K562 (cell line): ENCODE measurements at regions not wholly inside any gene's neighbourhood (a gene's known extent, or its start where the extent isn't known, plus 50 kb on each side); places are given as distances from the start of the nearest gene placed in this dataset.

Source experiments
- ATAC-seq: fragments of 200-7000 bp; cut with Tn5 transposase; 3 replicates; pipeline ENCODE4 v1.9.1; 2020; ENCODE audit warnings: moderate library complexity
- BruUV-seq: library from RNA; stranded (reverse); fragments of 400-500 nt; replicated peaks from 2 replicates; lab custom pipeline; 2021; lab: Mats Ljungman, UMichigan
- CTCF ChIA-PET: fragments of 300-600 bp; formaldehyde crosslinking; extraction: SDS; loops from one replicate; lab custom pipeline; 2021; ENCODE audit warnings: low intra/inter-chr PET ratio; lab: Yijun Ruan, JAX
- POLR2A ChIA-PET: fragments of 300-600, 350-650 bp; sonication (Branson Sonifier 250); formaldehyde crosslinking; extraction: SDS; loops from one replicate; lab custom pipeline; 2021; ENCODE audit warnings: antibody characterized with exemption, inconsistent platforms; lab: Yijun Ruan, JAX
- DNase-seq, 4 experiments: peaks; one replicate each; pipeline versions ENCODE4 v3.0.0 to v3.0.0-alpha.2; 2011 to 2018; ENCODE audit warnings: low spot score in 3 of 4, mixed read lengths in 3 of 4; ENCODE audit errors: extremely low read depth in 1 of 4
- FAIRE-seq: peaks from 2 replicates; lab custom pipeline; 2011; peaks lifted over from hg19 to GRCh38; lab: Jason Lieb, UNC
- H2AFZ ChIP-seq: 2 replicates; pipeline ENCODE4 v1.6.0; 2011; ENCODE audit warnings: low read depth, low read length, control low read depth, inconsistent platforms
- H3K27ac ChIP-seq: fragments of 200-600 bp; 3 replicates; pipeline ENCODE4 v1.8.0; 2011; ENCODE audit warnings: low read depth, mild to moderate bottlenecking, control low read depth, inconsistent platforms, low read length, moderate library complexity, mixed read lengths; ENCODE audit errors: extremely low read depth
- H3K27me3 ChIP-seq, 2 experiments: fragments of 300-600 bp in 1 of 2; 2 replicates in 1 of 2; 3 replicates in 1 of 2; pipeline versions ENCODE4 v1.6.0 to v1.8.0; 2011; ENCODE audit warnings: inconsistent platforms in 2 of 2, low read length in 2 of 2, mild to moderate bottlenecking in 1 of 2, mixed read lengths in 1 of 2, moderate library complexity in 1 of 2; ENCODE audit not compliant: control insufficient read depth in 2 of 2, insufficient read depth in 2 of 2
- H3K36me3 ChIP-seq: fragments of 300-600 bp; 3 replicates; pipeline ENCODE4 v1.8.0; 2011; ENCODE audit warnings: mild to moderate bottlenecking, low read length, inconsistent platforms; ENCODE audit not compliant: control insufficient read depth, insufficient read depth
- H3K4me1 ChIP-seq, 2 experiments: fragments of 200-600 bp in 1 of 2; replicated peaks in 1 of 2; 2 replicates in 1 of 2; 3 replicates in 1 of 2; pipeline versions ENCODE4 v1.5.1 to v1.8.0; 2011; ENCODE audit warnings: inconsistent platforms in 2 of 2, low read length in 2 of 2, mild to moderate bottlenecking in 1 of 2, mixed read lengths in 1 of 2, moderate library complexity in 1 of 2; ENCODE audit not compliant: control insufficient read depth in 2 of 2, insufficient read depth in 2 of 2
- H3K4me2 ChIP-seq: 2 replicates; pipeline ENCODE4 v1.6.1; 2011; ENCODE audit warnings: low read length, control low read depth, inconsistent platforms, mixed read lengths; ENCODE audit not compliant: insufficient read depth
- H3K4me3 ChIP-seq: fragments of 200-600 bp; sonication (generic), shearing (Covaris generic); 2 replicates; pipeline ENCODE4 v1.5.1; 2016; ENCODE audit warnings: control low read depth, inconsistent platforms
- H3K79me2 ChIP-seq: fragments of 200-600 bp; 3 replicates; pipeline ENCODE4 v1.8.0; 2011; ENCODE audit warnings: low read length, inconsistent platforms; ENCODE audit not compliant: control insufficient read depth, insufficient read depth
- H3K9ac ChIP-seq, 2 experiments: 2 replicates each; pipeline versions ENCODE4 v1.6.0 to v1.6.1; 2011; ENCODE audit warnings: low read depth in 2 of 2, low read length in 2 of 2, control low read depth in 1 of 2, inconsistent platforms in 1 of 2, mild to moderate bottlenecking in 1 of 2, mixed read lengths in 1 of 2; ENCODE audit not compliant: insufficient read depth in 1 of 2
- H3K9me1 ChIP-seq: one replicate; pipeline ENCODE4 v1.6.0; 2011; ENCODE audit warnings: inconsistent platforms, mild to moderate bottlenecking, low read length, moderate library complexity; ENCODE audit not compliant: control insufficient read depth, insufficient read depth
- H3K9me3 ChIP-seq: replicated peaks from 2 replicates; pipeline ENCODE4 v1.5.1; 2011; ENCODE audit warnings: low read depth, low read length, inconsistent platforms; ENCODE audit not compliant: control insufficient read depth, insufficient read depth
- H4K20me1 ChIP-seq: replicated peaks from 2 replicates; pipeline ENCODE4 v1.6.1; 2011; ENCODE audit warnings: low read length, inconsistent platforms, mixed read lengths; ENCODE audit not compliant: control insufficient read depth, insufficient read depth
- GTF2F1 ChIP-seq: IDR thresholded peaks from 2 replicates; pipeline ENCODE4 v1.6.1; 2011; ENCODE audit warnings: low read depth, low read length, improper control_type of control experiment
- HNRNPL ChIP-seq: fragments of 200-400 bp; formaldehyde crosslinking; IDR thresholded peaks from 2 replicates; pipeline ENCODE4 v1.6.1; 2017; ENCODE audit warnings: low read depth, mild to moderate bottlenecking, low read length
- ILK ChIP-seq: fragments of 450-650 bp; IDR thresholded peaks from 2 replicates; pipeline ENCODE4 v1.6.1; 2016; ENCODE audit warnings: missing genetic modification characterization, low read depth, mild to moderate bottlenecking, missing compliant biosample characterization, moderate library complexity, borderline replicate concordance
- KHSRP ChIP-seq: fragments of 450-650 bp; IDR thresholded peaks from 2 replicates; pipeline ENCODE4 v1.6.1; 2017
- RBM15 ChIP-seq: fragments of 200-400 bp; formaldehyde crosslinking; IDR thresholded peaks from 2 replicates; pipeline ENCODE4 v1.6.1; 2018; ENCODE audit warnings: mild to moderate bottlenecking, low read length, moderate library complexity; ENCODE audit not compliant: insufficient read depth
- RNF219 ChIP-seq: fragments of 250-450 bp; sonication (Bioruptor Pico); IDR thresholded peaks from 2 replicates; pipeline ENCODE4 v1.5.0; 2022; ENCODE audit warnings: mild to moderate bottlenecking
- ZNF407 ChIP-seq: fragments of 450-650 bp; IDR thresholded peaks from 2 replicates; pipeline ENCODE4 v1.6.1; 2016; ENCODE audit warnings: low read depth
- WGBS: fragments of 100-300 bp; shearing (Covaris generic); methylation state at CpG from one replicate; pipeline ENCODE4 v1.1.6; 2016; ENCODE audit warnings: low coverage, mixed read lengths; ENCODE audit not compliant: insufficient coverage; ENCODE audit errors: missing lambda C conversion rate; 5-methylcytosine and 5-hydroxymethylcytosine counted together
- in situ Hi-C: fragments of 300-500 bp; cut with MboI; formaldehyde crosslinking; loops from 4 replicates; pipeline ENCODE4 v1.15.0; 2018; ENCODE audit warnings: inconsistent platforms, mixed read lengths
- intact Hi-C: fragments of 100-400 bp; cut with micrococcal nuclease; formaldehyde crosslinking; loops from 2 replicates; pipeline ENCODE4 v1.14.2; 2022
- TF ChIP-seq, protein P1 (sequence below): fragments of 250-450 bp; sonication (Bioruptor Pico); IDR thresholded peaks from 2 replicates; pipeline ENCODE4 v1.8.0; 2022; ENCODE audit warnings: moderate library complexity, mild to moderate bottlenecking, inconsistent platforms
- TF ChIP-seq, protein P2 (sequence below), 2 experiments: fragments of 450-650 bp; conservative IDR thresholded peaks; 2 replicates each; pipeline ENCODE4 v1.6.1; 2017; ENCODE audit warnings: mild to moderate bottlenecking in 2 of 2, moderate library complexity in 2 of 2

GRCh38 chr6:106011476-106011875, 74.7 kb upstream of the PRDM1 start:
- Histone ChIP-seq H3K36me3 (no peaks in the 10 kb centered on the region), H3K27ac (no peak overlapping the region), H3K4me2 (no peak overlapping the region), H3K4me1 (no peaks in the 10 kb centered on the region), H3K27me3 (peaks cover 3 to 10% of the 10 kb centered on the region in 2 experiments; a peak in 3 of 5 replicates), H3K79me2 (no peaks in the 10 kb centered on the region), H3K9ac (no peak overlapping the region), H3K9me1 (no peaks in the 10 kb centered on the region), H3K9me3 (no peaks in the 10 kb centered on the region), H2AFZ (no peak overlapping the region), H4K20me1 (no peaks in the 10 kb centered on the region), H3K4me3 (no peak overlapping the region)
- DNase-seq = no peak
- no peak for FAIRE-seq
- TF ChIP-seq, protein P1, sequence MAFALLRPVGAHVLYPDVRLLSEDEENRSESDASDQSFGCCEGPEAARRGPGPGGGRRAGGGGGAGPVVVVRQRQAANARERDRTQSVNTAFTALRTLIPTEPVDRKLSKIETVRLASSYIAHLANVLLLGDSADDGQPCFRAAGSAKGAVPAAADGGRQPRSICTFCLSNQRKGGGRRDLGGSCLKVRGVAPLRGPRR = no peak
- no peak for TF ChIP-seq RNF219 (CRISPR knock-in tag)
- TF ChIP-seq KHSRP = no peak
- no peak for TF ChIP-seq GTF2F1
- no peak for TF ChIP-seq RBM15
- TF ChIP-seq ILK (tag) = no peak
- TF ChIP-seq ZNF407 = no peak
- TF ChIP-seq, protein P2, sequence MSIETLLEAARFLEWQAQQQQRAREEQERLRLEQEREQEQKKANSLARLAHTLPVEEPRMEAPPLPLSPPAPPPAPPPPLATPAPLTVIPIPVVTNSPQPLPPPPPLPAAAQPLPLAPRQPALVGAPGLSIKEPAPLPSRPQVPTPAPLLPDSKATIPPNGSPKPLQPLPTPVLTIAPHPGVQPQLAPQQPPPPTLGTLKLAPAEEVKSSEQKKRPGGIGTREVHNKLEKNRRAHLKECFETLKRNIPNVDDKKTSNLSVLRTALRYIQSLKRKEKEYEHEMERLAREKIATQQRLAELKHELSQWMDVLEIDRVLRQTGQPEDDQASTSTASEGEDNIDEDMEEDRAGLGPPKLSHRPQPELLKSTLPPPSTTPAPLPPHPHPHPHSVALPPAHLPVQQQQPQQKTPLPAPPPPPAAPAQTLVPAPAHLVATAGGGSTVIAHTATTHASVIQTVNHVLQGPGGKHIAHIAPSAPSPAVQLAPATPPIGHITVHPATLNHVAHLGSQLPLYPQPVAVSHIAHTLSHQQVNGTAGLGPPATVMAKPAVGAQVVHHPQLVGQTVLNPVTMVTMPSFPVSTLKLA (conservative IDR thresholded peaks at IDR 0.05) = no peak
- TF ChIP-seq HNRNPL = no peak
- POLR2A ChIA-PET = interaction anchor here (1.0 to 1.7 kb wide), 3 partner anchors 14 to 20 kb away, joined by 3 to 5 read pairs (median 4); no protein-coding TSS in a partner anchor
- BruUV-seq = no TSS peak
- in situ Hi-C loops = no loop called here
- WGBS = 55% methylated on average over 4 of the region's 6 CpGs
- ATAC-seq = no peak
- intact Hi-C loops = no loop called here
- CTCF ChIA-PET = no interaction called here
